GM12864 (cell line): ENCODE measurements at regions not wholly inside any gene's neighbourhood (a gene's known extent, or its start where the extent isn't known, plus 50 kb on each side); places are given as distances from the start of the nearest gene placed in this dataset.

Source experiments
- DNase-seq: peaks from one replicate; pipeline ENCODE4 v3.0.0-alpha.2; 2011; ENCODE audit warnings: low read depth
- H3K4me3 ChIP-seq: 2 replicates; pipeline ENCODE4 v1.5.1; 2011; ENCODE audit warnings: mild to moderate bottlenecking, low read depth, low read length, control low read depth
- CTCF ChIP-seq: IDR thresholded peaks from 2 replicates; pipeline ENCODE4 v1.5.1; 2011; ENCODE audit warnings: low read depth, mild to moderate bottlenecking, moderate library complexity, low read length, control low read depth, inconsistent platforms; ENCODE audit errors: missing control alignments

GRCh38 chr10:83806717-83807116, 332.6 kb upstream of the GHITM start:
- no peak for DNase-seq
- TF ChIP-seq CTCF, result no peak
- H3K4me3 ChIP-seq, result no peak overlapping the region

- no peak overlapping the region for H3K4me3 ChIP-seq
- no peak for TF ChIP-seq CTCF
- no peak for DNase-seq
These were observed 330.3 kb upstream of the GHITM start for GRCh38 chr10:83809001-83809400.

- no peak overlapping the region for H3K4me3 ChIP-seq
- TF ChIP-seq CTCF, result no peak
- peak; percentile 1 for DNase-seq
These were observed 322.4 kb upstream of the GHITM start for GRCh38 chr10:83816942-83817341.

- no peak overlapping the region for H3K4me3 ChIP-seq
- TF ChIP-seq CTCF, result no peak
- no peak for DNase-seq
These were observed 321.5 kb upstream of the GHITM start for GRCh38 chr10:83817797-83818196.

GRCh38 chr10:83819609-83820008, 319.7 kb upstream of the GHITM start:
- DNase-seq, result no peak
- H3K4me3 ChIP-seq, result no peak overlapping the region
- TF ChIP-seq CTCF, result no peak

GRCh38 chr10:83820033-83820432, 319.3 kb upstream of the GHITM start:
- TF ChIP-seq CTCF, result no peak
- H3K4me3 ChIP-seq, result no peak overlapping the region
- no peak for DNase-seq

GRCh38 chr10:83824099-83824498, 315.2 kb upstream of the GHITM start:
- no peak overlapping the region for H3K4me3 ChIP-seq
- no peak for DNase-seq
- TF ChIP-seq CTCF, result no peak
